GM19395 (cell line): ENCODE measurements at regions not wholly inside any gene's neighbourhood (a gene's known extent, or its start where the extent isn't known, plus 50 kb on each side); places are given as distances from the start of the nearest gene placed in this dataset.

ENCODE experiments used
- ATAC-seq: cut with Tn5 transposase; IDR thresholded peaks from one replicate; pipeline ENCODE4 v1.9.1; 2021; ENCODE audit warnings: mild to moderate bottlenecking, moderate library complexity; ENCODE audit not compliant: unreplicated experiment

DNA sequence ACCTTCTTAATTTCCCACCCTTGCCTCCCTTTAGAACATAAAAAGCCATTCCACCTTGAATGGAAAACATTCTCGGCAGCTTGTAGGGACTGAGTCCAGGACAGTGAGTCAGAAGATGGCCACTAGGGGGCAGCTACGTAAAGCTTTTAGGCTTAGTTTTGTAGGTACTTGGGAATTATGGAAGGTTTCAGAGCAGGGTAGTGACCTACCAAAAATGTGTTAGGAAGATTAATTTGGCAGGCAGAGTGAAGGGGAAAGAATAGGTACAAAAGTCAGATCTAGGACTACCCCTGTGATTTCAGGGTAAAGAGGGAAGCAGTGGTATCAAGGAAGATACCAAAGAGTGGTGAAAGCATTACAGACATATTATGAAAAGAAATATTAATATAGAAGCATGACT lies 198.4 kb downstream of the NDFIP2 start:
- ATAC-seq: peak; percentile 74

DNA sequence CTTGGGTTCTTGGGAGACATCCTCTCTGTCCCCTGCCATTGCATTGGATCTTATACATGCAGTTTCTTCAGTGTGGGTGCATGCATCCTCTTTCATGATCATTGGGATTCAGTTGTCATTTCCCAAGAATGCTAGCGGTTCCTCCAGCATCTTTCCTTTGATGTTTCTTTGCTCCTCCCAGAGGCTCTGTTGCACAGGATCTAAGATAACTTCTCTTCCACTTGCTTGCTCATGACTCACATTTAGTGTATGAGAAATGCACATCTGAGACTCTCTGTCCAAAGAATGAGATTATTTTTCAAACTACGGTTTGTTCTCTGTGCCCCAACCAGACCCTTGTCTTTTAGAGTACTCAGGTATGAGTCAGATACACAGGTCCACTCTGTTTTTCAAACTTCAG lies 197.1 kb downstream of the NDFIP2 start:
- no peak for ATAC-seq

DNA sequence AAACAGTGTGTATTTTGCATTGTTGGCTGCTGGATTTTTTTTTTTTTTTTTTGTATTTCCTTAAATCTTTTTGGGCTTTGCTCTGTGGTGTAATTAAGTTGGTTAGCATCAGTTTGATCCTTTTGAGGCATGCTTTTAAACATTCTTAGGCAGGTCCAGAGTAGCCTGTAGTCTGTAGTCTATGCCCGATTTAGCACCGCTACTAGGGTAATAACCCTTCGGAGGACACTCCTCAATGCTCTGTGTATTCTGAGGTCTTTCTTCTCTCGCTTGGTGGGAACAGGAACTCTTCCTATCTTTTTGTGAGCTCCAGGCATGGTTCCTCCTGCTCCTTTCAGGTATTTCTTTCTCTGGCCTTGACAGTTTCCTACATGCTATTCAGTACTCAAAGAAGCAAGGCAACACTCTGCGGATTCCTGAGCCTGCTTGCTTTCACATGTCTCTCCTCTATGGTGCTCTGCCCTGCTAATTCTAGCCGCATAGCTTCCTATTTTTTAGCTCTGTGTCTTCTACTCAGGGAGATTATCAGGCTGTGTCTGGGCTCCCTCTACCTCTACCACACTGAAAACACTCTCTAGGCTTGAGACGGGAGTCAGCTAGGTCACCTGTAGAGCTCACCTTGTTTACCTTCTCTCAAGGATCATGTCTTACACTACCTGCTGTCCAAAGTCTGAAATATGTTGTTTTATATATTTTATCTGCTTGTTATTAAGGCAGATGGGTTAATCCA lies 195.1 kb downstream of the NDFIP2 start:
- no peak for ATAC-seq

DNA sequence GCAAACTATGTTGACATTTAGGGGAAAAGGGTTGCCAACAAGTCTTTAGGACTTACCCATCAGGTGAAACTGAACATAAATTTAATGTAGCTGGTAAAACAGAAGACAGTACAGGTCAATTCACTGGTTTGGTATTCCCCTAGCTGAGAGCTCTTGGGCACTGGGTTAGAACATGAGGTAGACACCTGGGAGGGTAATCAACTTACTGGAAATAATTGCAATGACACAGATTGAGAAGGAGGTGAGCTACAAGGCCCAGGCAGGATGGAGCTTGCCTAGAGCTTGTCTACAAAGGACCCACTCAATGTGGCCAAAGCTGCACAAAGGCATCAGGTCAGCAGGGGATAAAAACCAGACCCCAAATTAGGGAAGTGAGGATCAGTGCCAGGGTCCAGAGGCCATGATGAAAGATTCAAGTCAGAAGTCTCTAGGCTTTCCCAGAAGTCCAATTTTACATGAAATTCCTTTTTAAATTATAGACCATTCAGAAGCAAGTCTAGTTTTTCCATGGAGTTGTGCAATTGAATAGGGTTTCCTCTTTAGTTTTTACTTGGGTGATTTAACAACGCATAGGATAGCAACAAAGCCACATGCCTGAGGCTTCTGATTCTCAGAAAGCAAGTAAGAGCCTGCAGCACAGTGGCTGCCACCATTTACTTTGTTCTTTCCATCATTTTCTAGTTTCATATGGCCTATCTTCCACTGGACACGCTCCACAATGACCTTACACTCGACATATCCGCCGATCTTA lies 194.0 kb downstream of the NDFIP2 start:
- ATAC-seq: no peak

DNA sequence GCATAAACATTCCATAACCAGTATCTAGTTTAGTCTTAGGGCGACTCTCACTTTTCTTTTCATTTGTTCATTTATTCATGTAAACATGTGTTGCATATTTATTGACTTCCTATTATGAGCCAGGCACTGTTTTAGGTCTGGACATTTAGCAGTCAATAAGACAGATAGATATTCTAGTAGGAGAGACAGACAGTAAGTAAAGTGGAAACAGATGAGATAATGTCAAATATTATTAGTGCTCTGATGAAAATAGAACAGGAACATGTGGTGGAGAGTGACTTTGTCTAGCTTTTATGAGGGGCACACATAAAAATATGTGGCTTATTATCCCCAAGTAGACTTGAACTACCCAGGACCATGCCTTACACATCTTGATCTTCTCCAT lies 193.0 kb downstream of the NDFIP2 start:
- ATAC-seq: no peak

DNA sequence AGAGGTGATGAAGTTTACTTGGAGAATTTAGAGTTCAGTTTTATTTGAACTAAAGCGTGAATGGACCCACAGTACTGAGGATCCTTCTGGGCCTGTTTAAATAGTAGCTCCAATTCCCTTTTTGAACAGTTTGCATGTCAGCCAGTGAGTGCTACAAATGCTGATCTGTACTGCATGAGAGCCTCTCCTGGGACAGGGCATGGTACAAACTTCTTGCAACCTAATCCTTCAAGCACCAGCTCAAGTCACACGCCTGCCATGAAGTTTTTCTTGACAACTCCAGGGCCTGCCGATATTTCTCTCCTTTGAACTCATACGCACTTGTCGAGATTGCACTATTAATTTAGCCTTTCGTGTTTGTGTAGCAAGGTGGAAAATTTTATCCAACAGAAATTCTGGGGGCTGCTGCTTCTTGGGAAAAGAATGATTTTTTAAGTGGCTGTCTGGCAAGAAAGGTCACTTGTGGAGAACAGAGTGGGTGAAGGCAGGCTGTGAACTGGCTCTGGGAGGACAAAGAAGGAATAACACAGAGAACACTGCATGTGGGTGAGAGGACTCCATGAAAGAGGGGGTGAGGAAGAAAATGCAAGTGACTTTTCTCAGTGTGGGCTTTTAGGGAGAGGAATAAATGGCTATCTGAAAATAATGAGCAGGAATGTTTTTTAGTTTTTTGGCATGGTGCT lies 192.5 kb downstream of the NDFIP2 start:
- no peak for ATAC-seq

DNA sequence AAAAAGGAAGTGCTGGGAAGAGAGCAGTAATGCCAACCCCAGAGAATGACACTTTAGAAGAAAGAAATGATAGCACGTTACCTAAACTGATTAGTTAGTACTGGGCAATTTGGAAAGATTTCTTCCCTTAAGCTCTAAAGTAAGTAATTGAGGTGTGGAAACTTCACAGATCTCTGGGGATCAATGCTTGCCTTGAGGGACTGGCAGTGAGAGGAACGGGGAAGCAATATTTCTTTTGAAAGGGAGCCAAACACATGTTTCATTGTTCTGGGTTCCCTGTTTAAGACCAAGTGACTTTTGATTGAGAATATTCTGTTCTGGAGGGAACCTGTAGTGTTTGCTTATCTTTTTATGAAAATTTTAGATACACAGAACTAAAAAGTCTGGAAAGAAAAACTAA lies 190.5 kb downstream of the NDFIP2 start:
- ATAC-seq: no peak

DNA sequence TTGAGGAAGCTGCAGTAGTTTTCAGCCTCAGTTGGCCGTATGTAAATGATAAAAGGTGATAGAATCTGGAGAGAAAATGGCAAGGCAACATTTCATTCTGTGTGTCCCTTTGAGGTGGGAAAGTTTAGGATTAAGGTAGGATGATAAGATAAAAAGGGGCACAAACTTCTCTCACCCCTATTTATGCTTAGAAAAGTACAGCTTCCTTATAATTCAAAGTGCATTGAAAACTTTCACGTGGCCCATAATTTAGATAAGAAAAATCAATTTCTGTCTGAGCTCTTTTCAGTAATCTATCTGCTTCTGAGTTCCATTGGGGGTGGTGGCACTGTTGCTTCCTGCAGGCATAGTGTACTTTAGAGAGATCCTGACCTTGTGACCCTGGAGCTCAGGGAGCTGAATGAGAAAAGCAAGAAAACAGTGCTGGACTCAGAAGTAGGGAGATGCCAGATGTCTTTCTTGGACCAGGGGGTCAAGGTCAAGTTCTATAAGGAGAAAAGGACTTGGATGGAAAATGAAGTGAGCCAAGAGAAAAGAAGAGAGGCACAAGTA lies 187.3 kb downstream of the NDFIP2 start:
- ATAC-seq: no peak

DNA sequence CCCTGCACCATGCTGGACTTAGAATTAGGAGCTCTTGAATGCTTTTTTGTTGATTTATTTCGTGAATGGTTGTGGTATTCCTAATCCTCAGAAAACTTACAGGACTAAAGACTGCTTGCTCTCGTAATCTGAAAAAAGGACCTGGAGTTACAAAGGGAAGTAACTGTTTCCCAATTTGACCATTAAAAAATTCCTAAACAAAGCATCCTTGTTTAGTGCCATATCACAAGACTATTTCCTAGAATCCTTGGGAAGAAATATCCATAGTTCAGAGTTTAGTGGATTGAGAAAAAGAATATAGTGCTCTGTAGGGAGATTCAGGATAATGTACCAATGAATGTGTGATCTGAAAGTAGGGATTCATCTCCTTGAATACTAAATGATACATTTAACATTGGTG lies 186.8 kb downstream of the NDFIP2 start:
- no peak for ATAC-seq

DNA sequence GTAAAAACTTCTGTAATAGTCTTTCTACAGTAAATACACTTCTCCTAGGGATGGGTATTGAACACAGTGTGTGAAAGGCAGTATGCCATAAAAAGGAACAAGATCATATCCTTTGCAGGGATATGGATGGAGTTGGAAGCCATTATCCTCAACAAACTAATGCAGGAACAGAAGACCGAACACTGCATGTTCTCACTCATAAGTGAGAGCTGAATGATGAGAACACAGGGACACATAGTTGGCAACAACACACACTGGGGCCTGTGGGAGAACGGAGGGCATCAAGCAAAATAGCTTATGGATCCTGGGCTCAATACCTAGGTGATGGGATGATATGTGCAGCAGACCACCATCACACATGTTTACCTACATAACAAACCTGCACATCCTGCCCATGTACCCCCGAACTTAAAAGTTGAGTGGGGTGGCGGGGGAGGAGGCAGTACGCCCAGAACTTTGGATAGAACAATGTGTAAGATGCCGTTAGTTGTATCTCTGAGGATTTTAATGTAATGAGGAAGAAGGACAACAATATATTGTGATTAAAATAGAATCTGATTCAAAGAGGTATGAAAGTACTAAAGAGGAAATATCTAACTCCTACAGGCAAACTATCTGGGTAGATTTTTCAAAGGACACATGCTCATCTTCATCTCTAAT lies 183.2 kb downstream of the NDFIP2 start:
- no peak for ATAC-seq

DNA sequence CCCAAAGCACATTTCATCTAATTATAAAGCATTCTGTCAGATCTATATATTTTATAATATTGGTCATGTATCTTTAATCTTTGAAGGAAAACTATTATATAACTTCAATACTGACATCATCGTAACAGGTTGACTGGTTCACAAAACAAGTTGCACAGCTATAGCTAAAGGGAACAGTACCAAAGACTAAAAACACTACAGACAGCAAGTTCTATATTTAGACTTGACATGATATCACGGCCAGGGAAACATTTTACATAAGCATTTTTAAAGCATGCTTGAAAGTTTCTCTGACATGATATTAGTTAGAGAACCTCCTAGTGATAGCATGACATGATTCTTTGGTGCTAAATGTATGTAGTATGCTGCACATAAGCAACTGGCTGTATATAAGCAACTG lies 182.5 kb downstream of the NDFIP2 start:
- no peak for ATAC-seq

DNA sequence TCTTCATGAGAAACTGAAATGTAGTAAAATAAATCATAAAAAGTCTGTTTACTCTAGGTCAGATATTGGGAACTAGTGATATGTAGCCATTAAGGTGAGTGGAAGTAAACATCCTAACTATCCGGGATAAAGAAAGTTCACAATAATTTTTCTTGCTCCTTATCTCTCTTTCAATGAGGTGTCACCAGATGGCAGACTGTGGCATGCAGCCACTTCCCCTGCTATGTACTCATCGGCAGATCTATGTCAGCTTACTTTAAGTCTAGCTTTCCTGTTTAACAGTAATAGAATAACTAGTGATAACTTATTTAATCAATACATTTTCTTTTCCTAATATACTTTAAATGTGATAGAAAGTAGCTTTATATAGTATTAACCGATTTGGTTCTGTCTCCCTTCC lies 181.9 kb downstream of the NDFIP2 start:
- ATAC-seq: no peak

DNA sequence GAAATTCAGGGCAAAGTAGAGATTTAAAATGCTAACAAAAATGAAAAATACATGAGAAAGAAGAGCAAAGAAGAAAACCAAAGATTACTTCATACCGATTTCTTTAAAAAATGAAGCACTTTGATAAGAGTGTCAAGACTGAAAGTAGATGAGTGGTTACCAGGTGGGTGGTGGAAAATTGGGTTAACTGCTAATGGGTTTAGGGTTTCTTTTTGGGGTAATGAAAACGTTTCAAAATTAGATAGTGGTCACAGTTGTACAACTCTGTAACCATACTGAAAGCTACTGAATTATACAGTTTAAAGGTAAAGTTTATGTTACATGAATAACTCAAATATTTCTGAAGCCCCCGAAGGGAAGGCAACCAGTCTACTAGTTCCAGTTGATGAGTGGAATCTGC lies 179.4 kb downstream of the NDFIP2 start:
- ATAC-seq: peak; percentile 82

DNA sequence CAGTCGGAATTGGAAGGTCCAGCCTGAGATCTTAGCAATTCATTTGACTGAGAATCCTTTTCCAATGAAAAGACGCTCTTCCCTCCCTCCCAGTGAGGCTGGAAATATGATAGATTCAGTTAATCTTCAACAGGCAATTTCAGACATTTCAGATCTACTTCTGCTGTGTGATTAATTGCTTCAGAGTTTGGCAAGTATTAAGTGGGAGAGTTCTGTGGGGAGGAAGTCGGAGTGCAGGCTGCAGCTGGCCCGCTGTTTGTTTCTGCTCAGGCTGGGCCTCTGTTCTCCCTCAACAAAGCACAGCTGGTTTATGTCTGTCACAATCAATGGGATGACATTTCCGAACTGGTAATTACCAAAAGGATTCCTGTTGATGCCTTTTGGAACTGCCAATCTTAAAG lies 178.2 kb downstream of the NDFIP2 start:
- no peak for ATAC-seq

DNA sequence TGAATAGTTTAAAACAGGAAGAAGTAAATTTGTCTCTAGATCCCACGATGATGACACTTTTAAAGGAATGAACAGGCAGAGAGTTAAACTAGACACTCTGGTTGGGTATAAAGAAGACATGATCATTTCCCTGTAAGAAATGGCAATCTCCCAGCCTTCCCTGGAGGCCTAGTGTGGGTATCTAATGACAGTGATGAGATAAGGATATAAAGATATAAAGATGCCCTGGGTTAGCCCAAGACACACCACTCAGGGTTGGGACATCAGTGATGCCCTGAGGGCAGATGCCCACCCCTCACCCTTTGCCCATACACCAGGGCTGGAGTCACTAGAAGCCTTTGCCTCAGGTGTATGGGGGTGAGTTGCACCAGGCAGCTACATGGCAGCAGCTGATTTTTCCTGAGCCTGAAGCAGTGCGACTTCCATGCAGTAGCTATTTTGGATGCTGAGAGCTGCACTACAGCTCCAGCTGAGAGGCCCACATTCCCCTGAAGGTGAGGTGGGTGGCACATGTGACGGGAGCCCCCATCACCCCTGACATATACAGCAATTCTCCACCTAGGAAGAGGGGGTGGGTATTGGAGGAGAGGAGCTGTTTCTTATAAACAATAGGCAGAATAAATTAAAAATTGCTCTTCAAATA lies 177.5 kb downstream of the NDFIP2 start:
- ATAC-seq: no peak

DNA sequence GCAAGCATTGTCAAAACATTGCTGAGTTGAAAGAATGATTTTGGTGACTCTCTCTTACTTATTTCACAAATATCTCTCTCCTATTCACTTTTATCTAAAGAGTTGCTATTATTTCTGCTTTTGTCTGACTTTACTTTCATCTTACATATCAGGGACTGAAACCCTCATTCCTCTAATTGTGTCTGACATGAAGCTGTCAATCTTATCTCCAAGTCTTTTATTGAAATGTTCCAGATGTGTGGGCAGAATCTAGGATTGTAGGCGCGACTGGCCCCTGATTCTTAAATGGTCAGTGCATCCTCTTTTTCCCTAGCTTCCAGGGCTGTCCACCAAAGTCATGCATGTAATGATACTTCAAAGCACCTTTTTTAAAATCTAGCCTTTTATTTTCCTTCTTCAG lies 174.6 kb downstream of the NDFIP2 start:
- no peak for ATAC-seq

DNA sequence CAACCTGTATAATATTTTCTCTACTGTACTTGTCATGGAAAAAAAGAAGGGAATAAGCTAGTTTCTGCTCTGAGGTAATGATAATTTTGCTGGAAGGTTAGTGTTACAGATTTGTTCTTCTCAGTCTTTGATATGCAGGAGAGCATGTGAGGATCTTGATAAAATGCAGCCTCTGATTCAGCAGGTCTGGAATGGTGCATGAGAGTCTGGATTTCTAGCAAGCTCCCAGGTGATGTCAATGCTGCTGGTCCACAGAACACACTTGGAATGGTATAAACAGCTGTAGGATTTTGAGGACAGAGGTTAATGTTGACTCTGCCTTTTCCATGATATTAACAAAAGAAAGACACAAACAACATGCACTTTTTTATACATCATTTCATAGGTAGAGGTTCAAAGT lies 173.6 kb downstream of the NDFIP2 start:
- ATAC-seq: no peak

DNA sequence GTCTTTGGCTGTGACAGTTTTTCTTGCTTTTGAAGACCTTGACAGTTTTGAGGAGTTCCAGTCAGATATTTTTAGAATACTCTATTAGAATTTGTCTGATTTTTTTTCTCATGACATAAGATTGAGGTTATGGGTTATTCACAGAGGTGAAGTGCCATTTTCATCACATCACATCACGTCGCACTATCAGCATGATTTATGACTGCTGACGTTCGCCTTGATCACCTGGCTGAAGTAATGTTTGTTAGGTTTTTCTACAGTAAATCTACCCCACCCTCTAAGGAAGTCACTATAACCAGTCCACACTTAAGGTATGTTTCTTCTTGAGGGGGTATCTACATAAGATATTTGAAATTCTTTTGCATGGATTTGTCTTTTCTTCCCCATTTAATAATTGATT lies 169.7 kb downstream of the NDFIP2 start:
- no peak for ATAC-seq

DNA sequence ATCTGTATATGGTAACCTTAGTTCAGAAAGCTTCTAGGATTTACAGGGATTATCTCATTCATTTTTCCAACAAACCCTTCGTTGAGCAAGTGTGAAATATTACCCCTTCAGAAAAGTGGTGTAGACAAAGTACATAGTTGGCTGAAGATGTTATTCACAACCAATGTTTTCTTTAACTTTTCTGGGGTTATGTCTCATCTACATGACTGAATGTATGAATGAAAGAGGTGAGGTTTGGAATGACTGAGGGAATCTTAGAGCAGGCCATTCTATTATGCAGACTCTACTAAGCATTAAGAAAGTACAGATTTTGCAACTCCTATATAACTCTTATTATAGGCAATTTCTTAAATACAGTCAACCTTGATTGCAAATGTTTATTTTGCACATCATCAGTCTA lies 167.2 kb downstream of the NDFIP2 start:
- ATAC-seq: no peak

DNA sequence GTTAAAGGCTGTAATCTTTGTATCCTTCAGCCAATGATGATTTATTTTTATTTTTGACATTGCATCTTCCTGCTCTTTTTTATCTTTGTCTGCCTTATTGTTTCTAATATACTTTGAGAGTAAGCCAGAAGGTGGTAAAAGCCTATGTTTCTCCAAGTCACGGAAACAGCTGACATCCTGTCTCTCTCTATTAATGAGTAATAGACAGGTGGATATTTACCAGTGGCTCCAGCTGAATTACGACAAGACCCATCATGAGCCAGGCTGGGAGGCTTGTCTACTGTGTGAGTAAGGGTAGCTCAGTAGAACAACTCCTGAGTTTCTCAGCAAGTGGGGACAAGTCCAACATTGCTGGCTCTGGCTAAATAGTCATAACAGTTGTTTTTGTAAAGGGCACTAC lies 166.6 kb downstream of the NDFIP2 start:
- ATAC-seq: no peak

DNA sequence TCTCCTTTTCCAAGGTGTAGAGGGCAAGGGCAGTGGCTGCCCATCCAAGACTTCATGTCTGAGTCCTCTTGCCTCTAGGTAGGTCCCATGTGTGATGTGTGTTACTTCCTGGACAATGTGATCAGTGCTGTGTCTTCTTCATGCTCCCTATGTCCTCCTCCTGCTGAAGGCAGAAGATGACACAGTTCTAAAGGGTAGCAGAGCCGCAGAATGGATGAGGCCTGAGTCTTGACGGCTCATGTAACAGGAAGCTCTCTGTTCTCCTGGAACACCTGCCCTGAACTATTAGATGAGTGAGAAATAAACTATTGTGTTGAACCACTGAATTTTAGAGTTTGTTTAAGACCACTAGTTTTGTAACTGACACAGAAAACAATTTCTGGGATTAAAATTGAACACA lies 165.9 kb downstream of the NDFIP2 start:
- no peak for ATAC-seq
